ENCODE measurements at regions not wholly inside any gene's neighbourhood (a gene's known extent, or its start where the extent isn't known, plus 50 kb on each side); places are given as distances from the start of the nearest gene placed in this dataset.

GRCh38 chr5:173720953-173721600, 104.6 kb upstream of the BOD1 start:
- no peak for DNase-seq (ENCODE audit: low read depth)
- TF ChIP-seq, protein P1, sequence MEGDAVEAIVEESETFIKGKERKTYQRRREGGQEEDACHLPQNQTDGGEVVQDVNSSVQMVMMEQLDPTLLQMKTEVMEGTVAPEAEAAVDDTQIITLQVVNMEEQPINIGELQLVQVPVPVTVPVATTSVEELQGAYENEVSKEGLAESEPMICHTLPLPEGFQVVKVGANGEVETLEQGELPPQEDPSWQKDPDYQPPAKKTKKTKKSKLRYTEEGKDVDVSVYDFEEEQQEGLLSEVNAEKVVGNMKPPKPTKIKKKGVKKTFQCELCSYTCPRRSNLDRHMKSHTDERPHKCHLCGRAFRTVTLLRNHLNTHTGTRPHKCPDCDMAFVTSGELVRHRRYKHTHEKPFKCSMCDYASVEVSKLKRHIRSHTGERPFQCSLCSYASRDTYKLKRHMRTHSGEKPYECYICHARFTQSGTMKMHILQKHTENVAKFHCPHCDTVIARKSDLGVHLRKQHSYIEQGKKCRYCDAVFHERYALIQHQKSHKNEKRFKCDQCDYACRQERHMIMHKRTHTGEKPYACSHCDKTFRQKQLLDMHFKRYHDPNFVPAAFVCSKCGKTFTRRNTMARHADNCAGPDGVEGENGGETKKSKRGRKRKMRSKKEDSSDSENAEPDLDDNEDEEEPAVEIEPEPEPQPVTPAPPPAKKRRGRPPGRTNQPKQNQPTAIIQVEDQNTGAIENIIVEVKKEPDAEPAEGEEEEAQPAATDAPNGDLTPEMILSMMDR (IDR thresholded peaks at IDR 0.05; ENCODE audit: control insufficient read depth, insufficient read depth, low read depth, low read length, missing control alignments), result no peak
- no peak overlapping the region for H3K4me3 ChIP-seq (ENCODE audit: control insufficient read depth, low read depth, low read length)

DNA sequence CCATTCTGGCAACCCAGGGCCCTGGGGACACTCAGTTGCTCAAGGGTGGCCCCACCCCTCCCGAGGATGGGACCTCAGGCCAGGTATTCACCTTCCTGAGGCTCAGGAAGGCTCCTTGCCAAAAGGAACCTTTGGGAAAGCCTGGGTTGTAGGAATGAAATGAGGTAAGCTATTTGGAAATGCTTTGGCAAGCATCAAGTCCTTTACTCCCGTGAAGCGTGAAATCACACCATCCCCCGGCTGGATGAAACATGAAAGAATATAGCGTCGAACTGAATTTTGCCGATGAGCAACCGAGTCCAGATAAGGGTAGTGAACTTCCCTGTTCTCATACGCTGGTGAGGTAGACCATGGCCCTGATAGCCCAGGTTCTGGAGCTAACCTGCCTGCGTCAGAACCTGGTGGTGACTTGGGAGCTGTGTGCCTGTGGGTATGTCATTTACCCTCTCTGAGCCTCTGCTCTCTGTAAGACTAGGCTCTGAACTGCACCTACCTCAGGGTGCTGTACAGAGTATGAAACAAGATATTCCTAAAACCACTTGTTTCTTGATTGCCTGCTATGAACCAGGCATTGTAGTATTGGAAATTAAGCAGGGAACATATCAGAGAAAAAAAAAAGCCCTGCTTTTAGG, 105.3 kb upstream of the BOD1 start:
- DNase-seq (ENCODE audit: low read depth), result no peak
- no peak overlapping the region for H3K4me3 ChIP-seq (ENCODE audit: control insufficient read depth, low read depth, low read length)
- TF ChIP-seq, protein P1 (IDR thresholded peaks at IDR 0.05; ENCODE audit: control insufficient read depth, insufficient read depth, low read depth, low read length, missing control alignments), result no peak

- H3K4me3 ChIP-seq (ENCODE audit: control insufficient read depth, low read depth, low read length), result no peak overlapping the region
- TF ChIP-seq, protein P1 (IDR thresholded peaks at IDR 0.05; ENCODE audit: control insufficient read depth, insufficient read depth, low read depth, low read length, missing control alignments), result no peak
- no peak for DNase-seq (ENCODE audit: low read depth)
Measured at GRCh38 chr5:173726846-173727557, 110.6 kb upstream of the BOD1 start.

- TF ChIP-seq, protein P1 (IDR thresholded peaks at IDR 0.05; ENCODE audit: control insufficient read depth, insufficient read depth, low read depth, low read length, missing control alignments), result no peak
- no peak overlapping the region for H3K4me3 ChIP-seq (ENCODE audit: control insufficient read depth, low read depth, low read length)
- DNase-seq (ENCODE audit: low read depth), result no peak
Measured at GRCh38 chr5:173727839-173728778, 111.7 kb upstream of the BOD1 start.

GRCh38 chr5:173729079-173729765, 112.8 kb upstream of the BOD1 start:
- DNase-seq (ENCODE audit: low read depth), result no peak
- no peak overlapping the region for H3K4me3 ChIP-seq (ENCODE audit: control insufficient read depth, low read depth, low read length)
- TF ChIP-seq, protein P1 (IDR thresholded peaks at IDR 0.05; ENCODE audit: control insufficient read depth, insufficient read depth, low read depth, low read length, missing control alignments), result no peak

All from AG09309 (cell line).